ENCODE measurements at regions not wholly inside any gene's neighbourhood (a gene's known extent, or its start where the extent isn't known, plus 50 kb on each side); places are given as distances from the start of the nearest gene placed in this dataset.

- peak; percentile 51 for TF ChIP-seq CTCF (conservative IDR thresholded peaks at IDR 0.05; ENCODE audit: low read depth, low read length)
- no peak overlapping the region for H3K4me3 ChIP-seq (ENCODE audit: low read depth, low read length)
- peak; percentile 76 for DNase-seq (ENCODE audit: low read depth)
Measured at GRCh38 chr1:29453502-29454240, 217.3 kb downstream of the PTPRU start.

DNA sequence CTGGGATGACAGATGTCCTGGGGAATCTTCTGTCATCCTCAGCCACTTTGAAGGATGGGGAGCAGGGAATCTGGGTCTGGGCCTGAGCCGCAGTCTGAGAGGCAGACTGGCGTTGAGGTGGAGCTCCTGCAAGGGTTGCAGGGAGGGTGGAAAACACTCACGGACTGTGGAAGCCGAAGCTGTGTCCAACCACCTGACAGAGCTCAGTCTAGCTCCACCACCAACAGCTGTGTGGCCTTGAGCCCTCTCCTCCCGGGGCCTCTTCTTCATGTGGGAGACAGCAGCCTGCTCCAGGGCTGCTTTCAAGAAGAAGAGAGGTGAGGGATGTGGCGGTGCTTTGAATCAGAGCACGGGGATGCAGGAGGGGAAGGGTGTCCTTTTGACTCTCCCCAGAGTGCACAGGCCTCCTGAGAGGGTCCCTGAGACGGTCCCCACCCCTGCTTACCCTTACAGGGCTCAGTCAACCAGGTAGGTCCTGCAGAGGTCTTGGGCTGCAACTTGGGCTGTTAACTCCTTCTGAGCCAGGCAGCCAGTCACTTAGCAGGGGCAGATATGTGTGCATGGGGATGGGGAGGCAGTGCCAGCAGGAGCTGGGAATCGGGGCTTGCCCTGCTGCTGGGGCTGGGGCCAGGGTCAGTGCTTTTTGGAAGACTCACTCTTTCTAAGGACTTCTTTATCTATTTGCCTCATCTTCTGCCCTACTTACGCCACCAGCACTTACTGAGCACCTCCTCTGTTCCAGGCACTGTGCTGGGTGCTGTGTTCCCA lies 216.3 kb downstream of the PTPRU start:
- TF ChIP-seq CTCF (conservative IDR thresholded peaks at IDR 0.05; ENCODE audit: low read depth, low read length): no peak
- no peak overlapping the region for H3K4me3 ChIP-seq (ENCODE audit: low read depth, low read length)
- DNase-seq (ENCODE audit: low read depth): no peak

DNA sequence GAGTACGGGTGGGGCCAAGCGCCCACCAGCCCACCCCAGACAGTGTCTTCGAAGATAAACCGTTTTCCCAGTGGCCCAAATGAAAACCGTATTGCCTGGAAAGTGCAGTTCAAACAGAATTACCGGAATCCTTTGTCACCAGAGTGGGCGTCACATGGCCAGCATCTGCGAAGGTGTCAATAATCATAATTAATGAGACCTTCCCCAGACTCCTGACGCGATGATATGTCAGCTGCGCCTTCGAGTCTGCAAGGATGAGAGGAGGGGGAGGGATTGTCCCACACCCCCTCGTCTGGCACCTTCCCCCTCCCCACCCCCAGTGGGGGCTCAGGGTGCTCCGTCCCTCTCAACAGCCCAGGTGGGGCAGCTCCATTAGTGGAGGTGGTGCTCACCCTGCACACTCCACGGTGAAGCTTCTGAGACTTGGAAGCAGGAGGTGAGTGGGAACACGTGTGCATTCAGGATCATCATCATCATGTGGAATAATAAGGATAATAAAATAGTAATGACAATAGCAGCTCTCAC lies 215.1 kb downstream of the PTPRU start:
- no peak for DNase-seq (ENCODE audit: low read depth)
- H3K4me3 ChIP-seq (ENCODE audit: low read depth, low read length): no peak overlapping the region
- TF ChIP-seq CTCF (conservative IDR thresholded peaks at IDR 0.05; ENCODE audit: low read depth, low read length): no peak

DNA sequence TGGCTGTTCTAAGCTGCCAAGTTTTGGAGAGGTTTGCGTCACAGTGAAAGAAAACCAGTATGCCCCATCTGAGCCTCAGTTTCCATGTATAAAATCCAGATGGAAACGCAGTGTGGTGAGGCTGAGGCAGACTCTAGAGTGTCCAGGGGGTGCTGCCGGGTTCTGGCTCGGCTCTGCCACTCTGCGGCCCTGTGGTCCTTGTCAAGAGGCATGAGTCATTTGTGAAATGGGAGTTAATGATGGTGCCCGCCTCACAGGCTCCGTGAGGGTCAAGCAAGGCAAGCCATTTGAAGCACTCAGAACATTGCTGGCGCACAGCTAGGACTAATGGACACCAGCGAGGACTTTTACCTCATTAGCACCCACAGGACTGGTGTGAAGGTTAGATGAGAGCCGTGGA lies 214.3 kb downstream of the PTPRU start:
- DNase-seq (ENCODE audit: low read depth): no peak
- no peak overlapping the region for H3K4me3 ChIP-seq (ENCODE audit: low read depth, low read length)
- TF ChIP-seq CTCF (conservative IDR thresholded peaks at IDR 0.05; ENCODE audit: low read depth, low read length): no peak

GRCh38 chr1:29448456-29449235 lies 212.3 kb downstream of the PTPRU start:
- no peak for TF ChIP-seq CTCF (conservative IDR thresholded peaks at IDR 0.05; ENCODE audit: low read depth, low read length)
- DNase-seq (ENCODE audit: low read depth): no peak
- H3K4me3 ChIP-seq (ENCODE audit: low read depth, low read length): no peak overlapping the region

DNA sequence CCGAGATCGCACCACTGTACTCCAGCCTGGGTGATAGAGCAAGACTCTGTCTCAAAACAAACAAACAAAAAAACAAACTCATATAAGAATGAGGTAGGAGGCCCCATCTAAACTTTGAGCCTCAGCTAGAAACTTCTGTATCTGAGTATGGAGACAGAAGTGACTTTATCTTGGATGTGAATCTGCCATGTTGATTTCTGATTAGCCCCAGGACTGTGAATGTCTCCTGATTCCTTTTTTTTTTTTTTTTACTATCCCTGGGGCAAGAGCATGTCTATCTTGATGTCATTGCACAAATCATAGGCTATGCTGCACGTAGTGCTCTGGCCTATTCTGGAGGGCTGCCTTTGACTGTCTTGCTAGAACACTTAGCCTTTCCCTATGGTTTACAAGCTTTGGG lies 211.0 kb downstream of the PTPRU start:
- no peak overlapping the region for H3K4me3 ChIP-seq (ENCODE audit: low read depth, low read length)
- no peak for DNase-seq (ENCODE audit: low read depth)
- TF ChIP-seq CTCF (conservative IDR thresholded peaks at IDR 0.05; ENCODE audit: low read depth, low read length): no peak

Measured in choroid plexus epithelial cell (primary cell).